MG63 (cell line): ENCODE measurements at regions not wholly inside any gene's neighbourhood (a gene's known extent, or its start where the extent isn't known, plus 50 kb on each side); places are given as distances from the start of the nearest gene placed in this dataset.

Source experiments
- DNase-seq: peaks from one replicate; pipeline ENCODE4 v3.0.0-alpha.2; 2020
- H3K27me3 ChIP-seq: fragments of 250-450 bp; sonication (Bioruptor Pico); 2 replicates; pipeline ENCODE4 v1.5.1; 2020; ENCODE audit warnings: mild to moderate bottlenecking, moderate library complexity
- H3K36me3 ChIP-seq: fragments of 250-450 bp; sonication (Bioruptor Pico); 2 replicates; pipeline ENCODE4 v1.5.1; 2020; ENCODE audit warnings: mild to moderate bottlenecking, moderate library complexity
- H3K4me3 ChIP-seq: fragments of 250-450 bp; sonication (Bioruptor Pico); 2 replicates; pipeline ENCODE4 v1.5.1; 2020; ENCODE audit warnings: mild to moderate bottlenecking, moderate library complexity
- H3K9me3 ChIP-seq: fragments of 250-450 bp; sonication (Bioruptor Pico); 2 replicates; pipeline ENCODE4 v1.5.1; 2020; ENCODE audit warnings: mild to moderate bottlenecking, moderate library complexity

DNA sequence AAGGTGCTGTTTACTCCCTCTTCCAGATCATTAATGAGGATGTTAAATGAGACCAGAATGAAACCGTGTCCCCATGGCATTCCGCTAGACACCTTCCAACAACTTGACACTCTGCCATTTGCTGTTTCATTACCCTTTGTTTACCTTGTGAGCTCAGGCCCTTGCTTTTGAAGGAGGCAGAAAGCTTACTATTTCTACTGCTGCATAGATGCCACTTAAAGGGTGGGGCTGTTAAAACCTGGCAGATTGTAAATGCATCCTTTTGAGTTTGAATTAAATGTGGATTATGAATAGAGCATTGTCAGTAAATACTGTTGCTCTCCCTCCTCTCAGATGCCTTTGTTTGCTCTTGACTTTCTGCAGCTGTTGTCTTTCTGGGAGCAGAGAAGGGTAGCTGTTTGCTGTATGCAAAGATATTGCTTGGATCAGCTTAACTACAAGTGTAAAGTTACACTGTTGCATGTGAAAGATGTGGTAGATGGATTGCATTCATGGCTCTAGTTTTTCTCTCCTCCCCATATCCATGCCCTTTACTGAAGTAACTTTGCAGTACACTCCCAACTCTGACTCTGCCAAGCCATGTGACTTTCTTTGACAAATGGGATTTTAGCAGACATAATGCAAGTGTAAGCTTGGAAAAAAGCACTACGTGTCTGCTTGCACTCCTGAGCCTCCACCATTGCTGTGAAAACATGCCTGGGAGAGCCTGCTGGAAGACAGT is 75.0 kb upstream of the DHX15 start:
- Histone ChIP-seq H3K4me3 (no peak overlapping the region), H3K9me3 (no peaks in the 10 kb centered on the region), H3K36me3 (no peaks in the 10 kb centered on the region), H3K27me3 (no peaks in the 10 kb centered on the region)
- no peak for DNase-seq

DNA sequence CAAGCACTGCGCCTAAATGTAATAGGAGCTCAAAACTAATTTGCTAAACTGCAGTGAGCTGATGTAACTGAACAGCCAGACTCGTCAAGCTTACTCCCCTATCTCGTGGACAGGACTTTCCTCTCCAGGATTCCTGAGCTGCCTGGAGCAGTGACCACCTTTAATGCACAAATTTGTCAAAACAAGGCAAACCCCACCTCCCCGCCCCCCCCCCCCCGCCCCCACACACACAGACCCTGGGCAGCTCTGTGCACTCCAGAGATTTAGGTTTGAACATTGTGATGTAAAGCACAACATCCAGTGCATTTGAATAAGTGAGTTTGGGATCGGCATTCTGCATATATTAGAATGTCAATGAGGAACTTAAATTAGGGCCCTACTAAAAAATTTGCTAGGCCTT is 77.7 kb upstream of the DHX15 start:
- Histone ChIP-seq H3K4me3 (no peak overlapping the region), H3K9me3 (no peaks in the 10 kb centered on the region), H3K27me3 (no peaks in the 10 kb centered on the region), H3K36me3 (no peaks in the 10 kb centered on the region)
- no peak for DNase-seq

DNA sequence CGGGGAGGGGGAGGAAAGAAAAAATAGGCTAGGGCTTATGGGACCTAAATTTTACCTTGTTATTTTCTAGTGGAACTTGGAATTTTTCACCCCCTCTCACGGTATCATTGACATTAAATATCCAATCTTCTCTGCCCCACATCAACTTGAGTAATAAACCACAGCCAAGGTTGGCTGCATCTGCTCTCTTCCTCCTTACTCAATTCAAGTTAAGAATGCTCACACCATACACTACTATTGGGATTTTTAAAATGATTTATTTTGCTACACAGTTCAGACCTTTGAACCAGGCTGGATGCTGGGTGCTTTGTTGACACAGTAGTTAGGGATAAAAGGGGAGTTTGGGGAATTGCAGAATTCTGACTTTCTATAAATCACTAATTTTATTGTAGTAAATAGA is 78.2 kb upstream of the DHX15 start:
- H3K4me3 ChIP-seq = no peak overlapping the region
- DNase-seq = no peak
- H3K36me3 ChIP-seq = no peaks in the 10 kb centered on the region
- H3K9me3 ChIP-seq = no peaks in the 10 kb centered on the region
- no peaks in the 10 kb centered on the region for H3K27me3 ChIP-seq

DNA sequence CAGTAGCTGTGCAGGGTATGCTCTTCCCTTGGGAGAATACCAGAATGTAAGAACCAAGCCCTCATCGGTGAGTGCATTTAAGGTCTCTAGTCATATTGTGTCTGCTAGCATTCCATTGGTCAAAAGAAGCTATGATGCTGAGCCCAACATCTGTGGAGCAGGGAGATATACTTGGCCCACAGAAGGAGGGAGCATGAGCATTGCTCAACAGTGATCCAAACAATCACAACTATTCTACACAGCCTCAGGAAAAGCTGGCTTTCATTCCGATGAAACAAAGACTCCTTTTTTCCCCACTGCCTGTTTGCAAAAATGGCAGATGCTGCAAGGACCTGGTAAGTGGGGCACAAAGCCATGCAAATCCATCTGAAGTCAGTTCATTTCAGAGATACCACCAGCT is 80.6 kb upstream of the DHX15 start:
- no peak for DNase-seq
- H3K4me3 ChIP-seq = no peak overlapping the region
- H3K27me3 ChIP-seq = no peaks in the 10 kb centered on the region

DNA sequence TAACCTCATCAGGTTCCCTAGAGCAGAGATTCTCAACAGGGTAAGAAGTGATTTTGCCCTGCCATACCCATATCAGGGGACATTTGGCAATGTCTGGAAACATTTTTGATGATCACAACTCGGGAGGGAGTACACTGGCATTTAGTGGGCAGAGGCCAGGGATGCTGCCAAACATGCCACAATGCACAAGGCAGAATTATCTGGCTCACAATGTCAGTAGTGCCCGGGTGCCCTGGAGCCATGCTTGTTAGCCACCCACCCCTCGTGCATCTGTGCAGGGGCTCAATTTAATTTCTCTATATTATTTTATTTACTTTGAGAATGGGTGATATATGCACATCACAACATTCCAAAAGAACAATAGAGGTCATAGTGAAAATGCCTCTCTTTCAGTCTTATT is 82.0 kb upstream of the DHX15 start:
- no peak for DNase-seq
- no peaks in the 10 kb centered on the region for H3K9me3 ChIP-seq

More for the DNA sequence above, 80.6 kb upstream of the DHX15 start:
- no peaks in the 10 kb centered on the region for H3K36me3 ChIP-seq
- no peaks in the 10 kb centered on the region for H3K9me3 ChIP-seq

DNA sequence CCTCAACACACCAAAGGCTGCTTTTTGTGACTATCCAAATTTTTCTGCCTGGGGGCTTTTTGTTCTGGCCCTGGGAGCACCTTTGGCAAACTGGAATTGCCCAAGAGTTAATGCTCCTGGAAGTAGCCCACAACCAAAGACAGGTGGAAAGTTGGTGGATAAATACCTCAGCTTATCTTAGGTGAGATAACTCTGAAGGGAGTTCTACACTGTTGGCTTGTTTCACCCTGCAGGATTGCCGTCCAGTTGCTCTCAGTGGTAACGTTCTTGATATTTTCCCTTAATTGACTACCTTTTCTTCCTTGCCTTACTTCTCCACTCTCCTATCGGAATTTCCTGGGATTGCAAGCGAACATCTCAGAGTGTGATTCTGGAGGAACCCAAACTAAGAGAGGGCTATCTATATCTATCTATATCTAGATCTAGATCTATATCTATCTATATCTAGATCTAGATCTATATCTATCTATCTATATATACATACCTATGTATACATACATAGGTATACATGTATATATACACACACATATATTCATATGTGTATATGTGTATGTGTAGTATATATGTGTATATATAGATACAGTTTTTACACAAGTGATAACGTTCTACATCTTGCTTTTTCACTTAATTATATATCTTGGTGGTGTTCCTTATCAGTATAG is 82.6 kb upstream of the DHX15 start:
- H3K4me3 ChIP-seq = no peak overlapping the region
- no peaks in the 10 kb centered on the region for H3K9me3 ChIP-seq
- no peaks in the 10 kb centered on the region for H3K27me3 ChIP-seq
- H3K36me3 ChIP-seq = no peaks in the 10 kb centered on the region
- no peak for DNase-seq

More for the DNA sequence above, 82.0 kb upstream of the DHX15 start:
- Histone ChIP-seq H3K36me3 (no peaks in the 10 kb centered on the region), H3K27me3 (no peaks in the 10 kb centered on the region), H3K4me3 (no peak overlapping the region)

DNA sequence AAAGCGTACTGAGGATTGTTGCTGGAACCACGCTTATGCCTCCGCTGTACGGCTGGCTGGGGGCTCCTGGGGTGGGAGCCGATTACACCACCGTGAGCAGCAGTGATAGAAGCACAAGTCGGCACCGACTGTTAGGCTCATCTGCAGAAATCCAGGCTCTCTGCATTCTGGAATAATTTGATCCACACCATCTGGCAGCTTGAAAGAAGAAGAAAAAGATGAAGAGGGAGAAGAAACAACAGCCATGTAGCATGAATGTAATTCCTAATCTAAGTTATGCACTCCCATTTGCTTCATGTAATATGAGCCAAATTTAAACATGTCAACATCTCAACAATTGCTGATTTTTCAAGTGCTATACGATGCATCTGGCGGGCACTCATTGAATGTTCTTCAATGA is 84.6 kb upstream of the DHX15 start:
- H3K4me3 ChIP-seq = no peak overlapping the region
- no peaks in the 10 kb centered on the region for H3K36me3 ChIP-seq
- no peak for DNase-seq

DNA sequence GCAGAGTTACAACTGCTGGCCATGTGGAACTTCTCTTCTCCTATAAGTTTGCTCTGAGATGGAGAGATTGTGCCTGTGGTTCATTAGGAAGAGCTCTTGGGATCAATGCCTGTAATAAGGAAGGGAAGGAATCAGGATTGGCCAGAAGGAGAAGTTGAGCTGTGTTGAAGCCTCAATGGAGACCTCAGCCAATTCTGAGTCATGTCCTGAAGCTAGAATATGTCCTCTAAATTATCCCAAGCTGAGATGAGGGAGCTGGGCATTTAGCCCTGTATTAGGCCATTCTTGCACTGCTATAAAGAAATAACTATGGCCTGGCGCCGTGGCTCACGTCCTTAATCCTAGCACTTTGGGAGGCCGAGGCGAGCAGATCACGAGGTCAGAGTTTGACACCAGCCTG is 85.4 kb upstream of the DHX15 start:
- no peak for DNase-seq
- H3K27me3 ChIP-seq = no peaks in the 10 kb centered on the region
- H3K4me3 ChIP-seq = no peak overlapping the region
- H3K9me3 ChIP-seq = no peaks in the 10 kb centered on the region
- H3K36me3 ChIP-seq = no peaks in the 10 kb centered on the region

More for the DNA sequence above, 84.6 kb upstream of the DHX15 start:
- Histone ChIP-seq H3K27me3 (no peaks in the 10 kb centered on the region), H3K9me3 (no peaks in the 10 kb centered on the region)

DNA sequence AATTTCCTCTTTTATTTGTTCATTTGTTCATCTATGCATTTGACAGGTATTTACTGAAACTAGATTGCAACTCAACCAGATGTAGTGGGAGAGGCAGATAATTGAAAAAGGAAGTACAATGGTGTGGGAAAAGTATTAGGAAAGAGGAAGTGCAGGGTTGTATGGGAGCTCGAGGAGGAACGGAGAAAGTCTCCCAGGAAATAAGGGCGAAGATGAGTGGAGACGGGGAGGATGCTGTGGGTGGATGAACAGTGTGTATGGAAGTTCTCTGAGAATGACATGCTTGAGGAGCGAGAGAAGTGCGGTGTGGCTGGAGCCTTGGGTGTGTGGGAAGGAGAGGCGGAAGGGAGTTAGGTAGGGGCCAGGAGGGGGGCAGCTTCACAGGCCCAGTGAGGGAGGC is 87.5 kb upstream of the DHX15 start:
- H3K9me3 ChIP-seq = no peaks in the 10 kb centered on the region
- no peak overlapping the region for H3K4me3 ChIP-seq
- no peak for DNase-seq
- H3K27me3 ChIP-seq = no peaks in the 10 kb centered on the region
- H3K36me3 ChIP-seq = no peaks in the 10 kb centered on the region

DNA sequence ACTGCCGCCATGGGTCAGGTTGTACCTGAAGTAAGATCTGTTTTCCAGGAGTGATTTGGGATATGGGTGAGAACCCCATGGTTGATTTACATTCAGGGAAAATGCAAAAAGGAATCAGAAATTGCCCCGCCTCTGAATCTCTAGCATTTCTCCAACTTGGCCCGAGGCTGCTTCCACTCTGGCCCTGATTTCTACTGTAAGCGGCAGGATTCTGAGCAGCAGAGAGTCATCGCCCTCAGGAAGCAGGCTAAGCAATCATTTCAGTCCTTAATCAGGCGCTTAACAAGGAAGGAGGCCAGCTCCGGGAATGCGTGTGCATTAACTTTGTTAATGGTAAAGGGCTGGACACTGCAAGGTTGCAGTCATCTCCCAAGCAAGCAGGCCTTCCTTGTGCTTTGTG is 88.5 kb upstream of the DHX15 start:
- no peaks in the 10 kb centered on the region for H3K27me3 ChIP-seq
- no peak overlapping the region for H3K4me3 ChIP-seq
- no peaks in the 10 kb centered on the region for H3K36me3 ChIP-seq
- no peak for DNase-seq
- no peaks in the 10 kb centered on the region for H3K9me3 ChIP-seq

DNA sequence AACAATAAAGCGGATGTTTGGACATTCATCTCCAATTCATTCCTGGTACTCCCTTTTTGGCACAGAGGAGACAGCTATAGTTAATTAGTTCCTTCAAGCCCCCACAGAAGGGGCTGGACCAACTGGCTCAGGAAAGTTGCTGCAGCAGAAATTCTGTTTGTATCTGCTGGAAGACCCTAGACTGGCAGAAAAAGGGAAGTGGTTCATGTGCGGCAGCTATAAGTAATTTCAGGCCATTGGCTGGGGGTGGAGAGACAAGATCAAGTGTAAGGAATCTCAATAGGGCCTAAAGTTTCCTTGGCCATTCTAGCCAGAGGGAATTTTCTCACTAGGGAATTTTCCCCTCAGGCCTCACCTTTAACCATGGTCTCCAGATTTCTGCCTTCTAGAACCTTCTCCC is 89.9 kb upstream of the DHX15 start:
- Histone ChIP-seq H3K36me3 (no peaks in the 10 kb centered on the region), H3K27me3 (no peaks in the 10 kb centered on the region), H3K4me3 (no peak overlapping the region), H3K9me3 (no peaks in the 10 kb centered on the region)
- DNase-seq = no peak

DNA sequence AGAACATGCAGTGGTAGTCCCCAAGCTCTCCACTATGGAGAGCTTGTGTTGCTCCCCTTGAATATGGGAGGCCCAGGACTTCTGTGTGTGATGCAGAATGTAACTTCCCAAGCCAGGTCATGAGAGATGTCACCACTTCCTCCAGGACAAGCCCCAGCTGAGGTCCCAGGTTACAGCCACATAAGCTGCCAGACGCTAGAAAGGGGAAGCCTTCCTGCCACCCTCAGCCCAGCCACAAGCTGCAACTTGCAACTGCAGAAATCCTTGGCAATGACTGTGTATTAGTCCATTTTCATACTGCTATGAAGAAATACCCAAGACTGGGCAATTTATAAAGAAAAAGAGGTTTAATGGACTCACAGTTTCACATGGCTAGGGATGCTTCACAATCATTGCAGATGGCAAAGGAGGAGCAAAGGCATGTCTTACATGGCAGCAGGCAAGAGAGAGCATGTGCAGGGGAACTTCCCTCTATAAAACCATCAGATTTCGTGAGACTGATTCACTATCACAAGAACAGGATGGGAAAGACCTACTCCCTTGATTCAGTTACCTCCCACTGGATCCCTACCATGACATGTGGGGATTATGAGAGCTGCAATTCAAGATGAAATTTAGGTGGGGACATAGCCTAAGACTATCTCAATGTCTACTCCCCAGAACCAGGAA is 91.5 kb upstream of the DHX15 start:
- no peak for DNase-seq
- H3K27me3 ChIP-seq = no peaks in the 10 kb centered on the region
- H3K36me3 ChIP-seq = no peaks in the 10 kb centered on the region
- H3K9me3 ChIP-seq = no peaks in the 10 kb centered on the region
- H3K4me3 ChIP-seq = no peak overlapping the region

DNA sequence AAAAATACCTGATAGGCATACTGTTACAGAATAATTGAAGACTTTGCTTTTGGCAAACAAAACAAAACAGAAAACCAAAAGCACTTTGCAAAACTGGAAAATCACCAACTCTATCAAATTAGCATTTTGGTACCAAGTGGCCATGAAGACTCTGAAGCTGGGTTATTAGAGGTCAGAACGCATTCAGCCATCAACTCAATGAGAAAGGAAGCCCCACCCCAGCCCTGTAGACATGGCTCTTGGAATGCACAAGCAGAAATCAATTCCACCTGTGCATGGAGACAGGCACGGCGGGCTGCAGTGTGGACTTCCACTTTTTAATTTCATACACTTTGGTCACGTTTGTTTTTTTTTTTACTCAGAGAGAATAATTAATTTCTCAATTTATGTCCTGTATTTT is 93.6 kb upstream of the DHX15 start:
- Histone ChIP-seq H3K27me3 (no peaks in the 10 kb centered on the region), H3K4me3 (no peak overlapping the region), H3K36me3 (no peaks in the 10 kb centered on the region), H3K9me3 (no peaks in the 10 kb centered on the region)
- DNase-seq = no peak

DNA sequence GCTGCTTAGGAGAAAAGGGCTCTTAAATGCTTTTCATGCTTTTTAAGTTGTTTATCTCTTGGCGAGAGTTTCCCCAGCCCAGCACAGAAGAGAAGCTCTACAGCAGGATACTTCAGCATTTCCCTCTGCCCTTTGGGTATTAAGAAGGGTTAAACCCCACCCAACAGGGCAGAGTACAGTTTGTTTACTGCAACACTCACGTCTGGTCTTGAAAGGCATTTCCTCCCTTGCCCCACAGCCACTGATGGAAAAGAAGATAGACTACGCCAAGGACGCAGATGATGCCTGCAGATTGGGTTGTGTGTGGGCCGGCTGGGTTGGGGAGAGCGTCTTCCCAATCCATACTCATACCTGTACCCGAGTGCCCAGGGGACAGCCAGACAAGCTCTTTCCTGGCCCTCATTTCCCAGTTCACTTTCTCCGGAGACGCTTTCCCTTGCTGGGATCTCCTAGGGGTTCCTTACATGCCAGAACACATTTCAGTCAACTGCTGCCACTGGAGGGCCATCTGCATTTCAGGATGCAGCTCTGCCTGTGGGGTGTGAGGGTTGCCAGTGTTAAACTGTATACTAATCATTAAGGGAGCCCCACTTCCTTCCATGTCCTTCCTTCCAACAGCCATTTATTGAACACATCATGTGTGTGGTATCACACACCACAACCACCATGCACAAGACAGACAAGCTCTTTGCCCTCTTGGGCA is 96.5 kb upstream of the DHX15 start:
- no peaks in the 10 kb centered on the region for H3K36me3 ChIP-seq
- H3K9me3 ChIP-seq = no peaks in the 10 kb centered on the region
- no peak overlapping the region for H3K4me3 ChIP-seq
- no peak for DNase-seq
- H3K27me3 ChIP-seq = no peaks in the 10 kb centered on the region

DNA sequence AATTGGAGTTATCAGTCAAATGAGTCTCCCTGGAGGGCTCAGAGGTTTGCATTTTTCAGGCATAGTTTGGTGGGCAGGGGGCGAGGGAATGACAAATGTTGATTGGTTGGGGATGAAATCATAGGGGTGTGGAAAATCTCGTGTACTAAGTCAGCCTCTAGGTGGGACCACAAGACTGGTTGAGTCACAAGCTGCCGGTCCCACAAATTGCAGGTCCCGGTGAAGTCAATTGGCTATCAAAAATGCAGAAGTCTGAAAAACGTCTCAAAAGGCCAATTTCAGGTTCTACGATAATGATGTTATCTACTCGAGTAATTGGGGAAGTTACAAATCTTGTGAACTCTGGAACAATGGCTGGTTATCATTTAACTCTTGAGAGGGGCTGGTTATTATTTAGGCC is 98.8 kb upstream of the DHX15 start:
- DNase-seq = no peak
- H3K36me3 ChIP-seq = no peaks in the 10 kb centered on the region
- H3K9me3 ChIP-seq = no peaks in the 10 kb centered on the region
- no peak overlapping the region for H3K4me3 ChIP-seq
- no peaks in the 10 kb centered on the region for H3K27me3 ChIP-seq

DNA sequence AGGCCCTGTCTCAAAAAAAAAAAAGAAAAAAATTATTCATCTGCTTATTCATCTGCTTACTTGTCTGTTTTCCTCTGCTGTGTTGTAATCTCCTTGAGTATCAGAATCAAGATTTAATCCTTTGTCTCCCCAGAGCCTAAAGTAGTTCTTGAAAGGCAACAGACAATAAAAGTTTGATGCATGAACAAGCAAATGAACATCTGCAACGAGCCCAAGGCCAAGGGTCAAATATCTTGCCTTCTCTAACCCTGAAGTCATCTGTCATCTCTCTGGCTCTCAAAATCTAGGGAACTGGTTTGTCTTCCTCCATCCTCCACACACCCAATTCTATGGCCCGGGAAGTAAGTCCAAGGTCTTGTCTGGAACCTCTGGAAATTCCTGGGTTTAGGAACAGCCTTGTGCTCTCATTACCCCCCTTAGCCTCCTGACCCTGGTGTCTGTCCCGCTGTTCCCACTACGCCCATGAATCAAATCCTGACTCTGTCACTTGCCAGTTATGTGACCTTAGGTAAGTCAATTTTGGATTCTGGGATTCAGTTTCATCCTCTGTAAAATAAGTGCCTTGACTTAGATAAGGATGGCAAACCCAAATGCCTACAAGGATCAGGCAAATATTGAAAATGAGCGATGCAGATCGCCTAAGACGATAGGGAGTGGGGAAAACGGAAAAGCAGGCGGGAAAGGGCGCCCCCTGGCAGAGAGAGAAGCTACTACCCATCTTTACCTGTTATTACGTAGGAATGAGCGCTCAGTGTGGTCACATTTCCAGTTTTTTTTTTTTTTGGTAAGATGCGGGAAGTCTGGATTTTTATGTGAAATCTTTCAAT is 102.7 kb upstream of the DHX15 start:
- Histone ChIP-seq H3K9me3 (no peaks in the 10 kb centered on the region), H3K36me3 (no peaks in the 10 kb centered on the region), H3K27me3 (no peaks in the 10 kb centered on the region), H3K4me3 (no peak overlapping the region)
- DNase-seq = no peak

DNA sequence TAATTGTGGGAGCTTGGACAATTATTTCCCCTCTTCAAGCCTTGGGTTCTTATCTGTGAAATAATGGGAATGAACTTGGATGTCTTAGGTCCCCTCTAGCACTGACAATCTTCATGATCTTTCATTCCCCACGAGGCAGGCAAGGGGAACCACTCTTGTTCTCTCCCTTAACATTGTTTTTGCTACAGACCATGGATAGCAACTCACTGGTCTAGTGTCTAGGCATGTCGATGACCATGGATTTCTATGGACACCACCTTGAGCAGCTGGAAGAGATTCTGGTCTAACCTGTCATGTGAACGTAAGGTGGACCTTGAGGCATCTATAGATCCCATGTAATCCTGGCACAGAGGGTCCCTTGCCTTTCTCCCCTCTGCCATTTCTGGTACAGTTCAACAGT is 104.1 kb upstream of the DHX15 start:
- Histone ChIP-seq H3K9me3 (no peaks in the 10 kb centered on the region), H3K36me3 (no peaks in the 10 kb centered on the region), H3K27me3 (no peaks in the 10 kb centered on the region), H3K4me3 (no peak overlapping the region)
- DNase-seq = no peak
